Stimulated activated CD4-positive, alpha-beta T cell treated with anti-CD3 and anti-CD28 coated beads, Interleukin-4, amount 100 ng/mL, for 4 hours (primary cell): ENCODE measurements at regions not wholly inside any gene's neighbourhood (a gene's known extent, or its start where the extent isn't known, plus 50 kb on each side); places are given as distances from the start of the nearest gene placed in this dataset.
"Not testable (repeated sequence)": the region's sequence is repeated elsewhere in the genome, so short reads cannot be mapped to it uniquely, and the experiment has no call there.

ENCODE experiments used
- DNase-seq, 2 experiments: peaks; one replicate each; pipeline ENCODE4 v3.0.0-alpha.2; 2020

DNA sequence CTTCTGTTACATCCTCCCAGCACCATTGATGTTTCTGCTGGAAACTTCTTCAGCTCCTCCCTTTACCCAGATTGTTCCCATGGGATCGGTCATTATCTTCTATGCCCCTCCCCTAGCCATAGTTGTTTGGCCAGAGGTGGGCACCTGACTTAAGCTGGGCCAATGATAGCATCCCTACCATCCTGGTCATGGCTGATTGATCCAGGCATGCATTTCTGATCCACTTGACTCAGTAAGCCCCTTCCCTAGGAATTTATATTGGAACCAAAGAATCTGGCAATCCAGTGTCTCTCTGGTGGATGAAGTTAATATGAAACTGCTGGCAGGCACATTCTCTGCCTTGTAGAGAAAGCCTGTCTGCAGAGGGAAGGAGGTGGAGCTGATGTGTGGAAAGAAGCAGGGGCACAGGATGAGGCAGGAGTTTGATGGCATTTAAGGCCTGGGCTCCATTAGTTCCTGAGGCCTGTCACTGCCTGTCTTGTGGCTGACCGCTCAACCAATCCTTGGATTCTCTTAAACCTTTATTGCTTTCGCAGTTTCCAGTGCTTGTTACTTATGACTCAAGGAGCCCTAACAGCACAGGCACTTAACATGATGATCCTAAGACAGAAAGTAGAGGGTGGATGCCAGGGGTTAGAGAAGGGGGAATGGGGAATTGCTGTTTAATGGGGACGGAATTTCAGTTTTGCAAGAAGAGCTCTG is 152.4 kb downstream of the ABCC12 start:
- DNase-seq = no peak

- DNase-seq = no peak
Observed at GRCh38 chr16:48001324-48001895, 154.4 kb downstream of the ABCC12 start.

DNA sequence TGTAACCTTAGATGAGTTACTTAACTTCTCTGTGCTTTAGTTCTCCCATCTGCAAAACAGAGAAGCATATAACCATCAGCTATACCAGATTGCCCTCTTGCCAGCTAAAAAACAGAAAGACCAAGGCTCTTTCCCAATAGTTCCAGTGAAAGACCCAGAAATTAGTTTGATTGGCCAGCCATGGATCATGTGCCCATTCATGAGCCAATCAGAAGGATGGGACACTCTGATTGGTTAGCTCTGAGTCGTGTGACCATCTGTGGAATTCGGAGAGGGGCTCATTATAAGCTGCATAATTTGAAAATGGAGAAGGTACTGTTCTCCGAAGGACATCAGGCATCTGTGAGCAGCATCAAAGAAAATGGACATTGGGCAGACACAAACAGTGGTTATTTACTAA is 155.2 kb downstream of the ABCC12 start:
- DNase-seq = no peak

GRCh38 chr16:47999595-47999994 is 156.2 kb downstream of the ABCC12 start:
- no peak for DNase-seq

DNA sequence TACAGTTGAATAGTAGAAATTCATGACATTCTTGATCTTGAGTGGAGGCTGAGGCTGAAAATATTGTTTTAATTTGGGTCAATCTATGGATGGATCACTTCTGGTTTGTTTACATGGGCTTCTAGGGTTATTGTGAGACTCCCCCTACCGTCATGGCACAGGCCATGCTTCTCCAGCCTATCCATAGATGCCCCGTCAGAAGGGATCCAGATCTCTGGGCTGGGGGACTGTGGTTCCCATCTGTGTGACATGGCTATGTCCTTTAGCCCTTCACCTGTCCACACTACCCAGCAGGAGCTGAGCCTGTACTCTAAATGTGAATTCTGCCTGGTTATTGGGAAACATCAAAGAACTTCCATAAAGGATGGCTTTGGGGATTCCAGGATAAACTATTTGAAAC is 160.4 kb downstream of the ABCC12 start:
- DNase-seq = no peak

DNA sequence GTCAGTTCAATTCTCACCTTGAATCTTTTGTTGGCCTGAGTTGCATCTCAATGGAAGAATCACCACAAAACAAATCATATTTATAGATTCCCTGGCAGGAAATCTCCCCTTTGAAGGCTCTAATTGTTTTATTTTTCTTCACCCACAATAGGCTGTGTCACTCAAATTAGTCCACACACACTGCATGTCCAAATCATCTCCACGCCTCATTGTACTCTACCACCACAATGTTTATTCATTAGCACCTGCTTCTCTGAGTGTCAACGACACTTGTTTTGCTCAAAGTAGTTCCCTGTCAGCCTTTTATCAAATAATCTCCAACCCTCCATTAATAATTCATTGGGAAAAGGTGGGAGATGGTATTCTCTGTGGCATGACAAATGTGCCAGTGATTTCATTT is 164.3 kb downstream of the ABCC12 start:
- DNase-seq = no peak

GRCh38 chr16:47990676-47991075 is 165.1 kb downstream of the ABCC12 start:
- no peak for DNase-seq

- DNase-seq = no peak
Observed at GRCh38 chr16:47987136-47987535, 168.7 kb downstream of the ABCC12 start.

- DNase-seq = no peak
Observed at GRCh38 chr16:47986031-47986430, 169.8 kb downstream of the ABCC12 start.

DNA sequence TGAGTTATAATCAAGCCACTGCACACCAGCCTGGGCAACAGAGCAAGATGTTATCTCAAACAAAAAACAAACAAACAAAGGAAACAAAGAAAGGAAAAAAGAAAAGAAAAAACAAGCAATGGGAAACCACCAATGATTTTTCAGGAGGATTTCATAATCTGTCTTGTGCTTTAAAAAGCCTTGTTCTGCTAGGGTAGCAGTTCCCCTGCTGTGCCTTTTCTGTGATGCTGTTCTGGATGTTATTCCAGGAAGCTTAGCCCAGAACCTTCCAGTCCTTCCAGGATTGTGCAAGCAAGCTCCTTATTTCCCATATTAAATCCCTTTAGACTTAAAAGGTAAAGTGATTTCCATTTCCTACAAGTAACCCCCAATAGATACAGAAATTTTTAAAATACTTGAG is 171.1 kb downstream of the ABCC12 start:
- DNase-seq = no peak

DNA sequence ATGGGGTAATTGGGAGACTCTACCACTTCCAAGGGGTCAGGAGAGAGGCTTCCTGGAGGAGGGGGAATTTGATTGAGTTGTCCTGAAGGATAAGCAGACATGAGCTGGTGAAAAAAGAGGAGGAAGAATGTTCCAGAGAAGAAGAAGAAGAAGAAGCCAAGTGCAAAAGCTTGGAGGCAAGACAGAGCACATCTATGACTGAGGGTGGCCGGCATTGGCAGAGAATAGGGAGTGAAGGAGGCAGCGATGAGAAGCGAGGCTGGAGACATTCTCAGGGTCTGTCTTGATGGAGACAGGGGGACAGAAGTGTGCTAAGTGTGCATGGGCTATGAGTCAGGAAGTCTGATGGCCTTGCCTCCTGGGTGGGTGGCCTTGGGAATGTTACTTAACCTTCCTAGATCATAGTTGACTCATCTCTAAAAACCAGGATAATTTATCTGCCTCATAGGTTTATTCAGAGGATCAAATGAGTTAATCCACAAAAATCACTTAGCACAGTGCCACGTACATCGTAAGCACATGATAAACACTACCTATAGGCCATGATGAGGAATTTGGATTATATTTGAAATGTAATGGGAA is 171.7 kb downstream of the ABCC12 start:
- no peak for DNase-seq

DNA sequence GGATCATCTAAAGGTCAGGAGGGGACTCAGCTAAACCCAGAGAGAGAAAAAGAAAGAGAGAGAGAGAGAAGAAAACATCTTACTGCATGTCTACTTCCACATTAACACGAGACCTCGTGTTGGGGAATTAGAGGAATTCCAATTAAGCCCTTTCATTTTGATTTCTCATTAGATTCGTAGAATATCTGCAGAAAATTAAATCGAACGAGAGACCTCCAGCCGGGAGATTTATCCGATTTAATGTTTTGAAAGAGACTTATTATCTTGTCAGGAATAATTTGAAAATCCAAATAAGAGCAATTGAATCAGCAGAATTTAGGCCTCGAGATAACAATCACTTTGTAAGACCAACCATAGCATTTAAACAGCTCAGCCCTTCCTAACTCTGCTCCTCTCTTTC is 175.6 kb downstream of the ABCC12 start:
- no peak for DNase-seq

DNA sequence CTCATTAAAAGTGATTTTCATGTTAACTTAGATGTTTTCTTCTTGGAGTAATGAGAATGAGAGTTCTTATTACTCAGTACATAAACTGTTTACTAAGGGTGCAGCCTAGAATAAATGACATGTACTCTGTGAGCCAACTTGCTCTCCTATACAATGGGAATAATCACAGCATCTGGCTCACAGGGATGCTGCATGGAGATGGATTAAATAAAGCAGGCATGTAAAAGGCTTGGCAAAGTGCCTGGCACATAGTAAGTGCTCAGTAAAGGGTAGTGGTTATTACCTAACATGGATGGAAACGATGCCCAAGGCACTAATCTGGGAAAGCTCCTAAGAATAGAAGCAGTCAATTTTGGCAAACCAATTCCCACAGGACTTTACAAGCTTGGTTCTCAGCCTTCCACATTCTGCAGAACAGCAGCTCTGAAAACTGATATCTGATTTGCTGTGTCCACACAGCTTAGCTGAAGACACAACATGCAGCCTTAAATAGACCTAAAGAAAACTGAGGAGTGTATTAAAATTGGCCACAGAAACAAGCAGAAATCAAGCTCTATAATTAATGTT is 176.1 kb downstream of the ABCC12 start:
- DNase-seq = no peak

DNA sequence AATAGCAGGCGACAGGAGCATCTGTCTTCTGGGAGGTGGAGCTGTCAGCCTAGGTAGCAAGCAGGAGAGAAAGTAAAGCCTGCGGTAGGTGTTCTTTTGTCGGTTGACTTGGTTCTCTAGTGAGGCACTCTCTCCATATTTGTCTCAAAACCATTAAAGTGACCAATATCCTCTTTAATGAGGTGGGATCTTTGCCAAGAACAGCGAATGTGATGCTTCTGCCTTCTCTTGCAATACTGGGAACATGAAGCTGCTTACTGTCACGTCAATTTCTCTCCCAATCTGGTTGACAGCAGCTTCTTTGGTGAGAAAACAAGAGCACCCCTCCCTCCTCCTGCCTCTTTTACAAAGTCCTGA is 176.7 kb downstream of the ABCC12 start:
- DNase-seq = no peak

GRCh38 chr16:47978491-47979163 is 177.2 kb downstream of the ABCC12 start:
- DNase-seq = no peak

GRCh38 chr16:47977802-47978201 is 178.0 kb downstream of the ABCC12 start:
- no peak for DNase-seq

DNA sequence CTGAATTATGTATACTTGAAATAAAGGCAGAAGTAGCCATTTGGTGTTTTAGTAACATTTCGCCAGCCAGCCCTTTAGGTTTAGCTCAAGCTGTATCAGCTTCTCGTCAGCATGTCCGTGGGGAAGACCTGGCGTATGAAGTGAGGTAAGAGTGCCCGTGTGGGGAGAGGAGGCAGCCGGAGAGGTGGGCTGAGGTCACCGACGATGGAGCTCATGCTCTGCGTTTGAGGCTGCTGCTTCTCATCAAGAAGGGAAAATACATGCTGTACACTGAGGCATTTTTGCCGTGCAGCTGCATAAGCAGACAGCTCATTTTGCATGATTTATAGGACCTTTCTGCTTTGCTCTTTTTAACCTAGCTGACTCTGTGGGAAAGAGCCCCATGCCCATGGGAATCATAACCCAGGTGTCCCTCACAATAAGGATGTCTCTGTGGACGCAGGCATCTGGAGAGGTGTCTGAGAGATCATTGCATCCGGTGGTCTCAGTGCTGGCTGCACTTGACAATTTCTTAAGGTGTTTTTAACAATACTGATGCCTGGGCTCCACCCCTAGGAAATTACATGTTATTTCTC is 179.1 kb downstream of the ABCC12 start:
- no peak for DNase-seq

GRCh38 chr16:47974971-47975370 is 180.8 kb downstream of the ABCC12 start:
- DNase-seq = not testable (repeated sequence)

DNA sequence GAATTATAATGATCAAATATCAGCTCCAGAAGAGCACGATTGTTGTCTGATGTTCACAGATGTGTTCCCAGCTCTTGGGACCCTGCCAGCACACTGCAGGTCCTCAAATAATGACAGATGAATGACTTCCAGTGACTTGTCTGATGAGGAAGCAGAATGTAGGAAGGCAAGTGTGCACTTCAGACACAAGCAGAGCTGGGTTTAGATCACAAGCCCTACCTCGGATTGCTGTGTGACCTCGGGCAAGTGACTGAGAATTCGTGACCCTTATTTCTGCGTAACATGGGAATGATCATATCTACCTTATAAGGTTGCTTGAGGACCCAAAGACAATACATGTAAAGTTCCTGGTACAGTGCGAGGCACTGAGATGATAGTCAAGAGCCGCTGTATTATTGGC is 182.2 kb downstream of the ABCC12 start:
- DNase-seq = no peak

DNA sequence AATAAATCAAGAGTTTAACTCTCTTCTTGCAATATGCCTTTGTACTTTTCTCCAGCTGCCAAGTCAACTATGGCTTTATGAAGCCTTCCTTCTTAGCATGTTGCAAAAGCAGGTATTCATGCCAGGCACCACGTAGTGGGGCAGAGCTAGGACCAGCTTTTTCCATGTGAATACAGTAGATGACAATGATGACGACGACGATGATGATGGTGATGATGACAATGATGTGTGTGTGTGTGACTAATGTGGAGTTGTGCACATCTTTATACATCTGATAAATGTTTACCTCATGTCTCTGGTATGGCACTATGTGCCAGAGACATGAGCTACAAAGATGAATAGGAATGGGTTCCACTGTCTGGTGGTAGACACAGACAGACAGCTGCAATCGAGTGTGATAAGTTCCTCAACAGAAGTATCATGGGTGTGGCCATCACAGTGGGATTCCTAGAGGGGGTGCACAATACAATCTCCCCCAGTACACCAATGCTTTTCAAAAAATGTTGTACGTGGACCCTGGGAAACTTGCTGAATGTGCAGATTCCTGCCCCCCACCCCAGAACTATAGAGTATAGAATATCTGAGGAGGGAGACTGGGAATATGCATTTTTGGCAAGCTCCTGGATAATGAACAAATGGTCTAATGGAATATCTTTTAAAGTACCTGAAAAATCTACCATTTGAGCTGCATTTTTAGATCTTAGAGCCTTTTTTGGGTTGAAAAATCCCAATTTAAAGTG is 183.4 kb downstream of the ABCC12 start:
- DNase-seq = no peak

- DNase-seq = no peak
Observed at GRCh38 chr16:47971225-47971624, 184.6 kb downstream of the ABCC12 start.

- DNase-seq = no peak
Observed at GRCh38 chr16:47970291-47970931, 185.4 kb downstream of the ABCC12 start.
